IMR-90 (cell line): ENCODE measurements at regions not wholly inside any gene's neighbourhood (a gene's known extent, or its start where the extent isn't known, plus 50 kb on each side); places are given as distances from the start of the nearest gene placed in this dataset.

ENCODE experiments used
- ATAC-seq: fragments of 200-7000 bp; cut with Tn5 transposase; 2 replicates; pipeline ENCODE4 v1.9.1; 2020; ENCODE audit warnings: low read depth, mild to moderate bottlenecking, moderate library complexity
- BruUV-seq: library from RNA; stranded (reverse); fragments of 400-500 nt; replicated peaks from 2 replicates; lab custom pipeline; 2021; lab: Mats Ljungman, UMichigan
- CTCF ChIA-PET: fragments of 300-600 bp; formaldehyde crosslinking; extraction: SDS; loops from one replicate; lab custom pipeline; 2021; ENCODE audit warnings: antibody characterized with exemption; lab: Yijun Ruan, JAX
- POLR2A ChIA-PET: fragments of 300-600 bp; sonication (Branson Sonifier 250); formaldehyde crosslinking; loops from one replicate; lab custom pipeline; 2022; ENCODE audit warnings: antibody characterized with exemption; ENCODE audit not compliant: unreplicated experiment; lab: Charles Lee
- DNase-seq: peaks from one replicate; pipeline ENCODE4 v3.0.0; 2013
- H2AFZ ChIP-seq: replicated peaks from 2 replicates; pipeline ENCODE3; 2013; ENCODE audit warnings: low read length, mild to moderate bottlenecking; ENCODE audit not compliant: poor library complexity
- H2AK5ac ChIP-seq: 2 replicates; pipeline ENCODE4 v1.6.1; 2013; ENCODE audit warnings: low read depth, low read length, inconsistent platforms
- H2AK9ac ChIP-seq: replicated peaks from 2 replicates; pipeline ENCODE3; 2013; ENCODE audit warnings: mild to moderate bottlenecking, low read depth, low read length, moderate library complexity; ENCODE audit not compliant: poor library complexity
- H2BK120ac ChIP-seq: 2 replicates; pipeline ENCODE4 v1.6.1; 2013; ENCODE audit warnings: low read depth, low read length, inconsistent platforms
- H2BK15ac ChIP-seq: 3 replicates; pipeline ENCODE4 v1.6.1; 2013; ENCODE audit warnings: low read depth, low read length, inconsistent platforms
- H2BK20ac ChIP-seq: 2 replicates; pipeline ENCODE4 v1.6.1; 2013; ENCODE audit warnings: low read depth, mild to moderate bottlenecking, inconsistent platforms, low read length, moderate library complexity
- H2BK5ac ChIP-seq: 2 replicates; pipeline ENCODE4 v1.6.1; 2013; ENCODE audit warnings: mild to moderate bottlenecking, low read depth, low read length, inconsistent platforms; ENCODE audit not compliant: poor library complexity, severe bottlenecking
- H3K14ac ChIP-seq: replicated peaks from 2 replicates; pipeline ENCODE4 v1.6.1; 2013; ENCODE audit warnings: low read depth, low read length, inconsistent platforms
- H3K18ac ChIP-seq: 2 replicates; pipeline ENCODE4 v1.6.1; 2013; ENCODE audit warnings: low read depth, low read length, control low read depth
- H3K23ac ChIP-seq: 2 replicates; pipeline ENCODE4 v1.6.1; 2013; ENCODE audit warnings: low read depth, low read length, inconsistent platforms
- H3K27ac ChIP-seq: 2 replicates; pipeline ENCODE4 v1.5.1; 2013; ENCODE audit warnings: mild to moderate bottlenecking, control low read depth, low read length; ENCODE audit not compliant: insufficient read depth
- H3K27me3 ChIP-seq: 2 replicates; pipeline ENCODE4 v1.6.1; 2013; ENCODE audit warnings: low read length; ENCODE audit not compliant: control insufficient read depth, insufficient read depth
- H3K36me3 ChIP-seq: 2 replicates; pipeline ENCODE4 v1.6.1; 2013; ENCODE audit warnings: low read length, mixed read lengths; ENCODE audit not compliant: control insufficient read depth, insufficient read depth
- H3K4ac ChIP-seq: 2 replicates; pipeline ENCODE4 v1.6.1; 2013; ENCODE audit warnings: low read depth, low read length, inconsistent platforms
- H3K4me1 ChIP-seq: 2 replicates; pipeline ENCODE4 v1.6.1; 2013; ENCODE audit warnings: low read length, mixed read lengths; ENCODE audit not compliant: control insufficient read depth, insufficient read depth
- H3K4me2 ChIP-seq: 2 replicates; pipeline ENCODE4 v1.6.1; 2013; ENCODE audit warnings: low read depth, mild to moderate bottlenecking, control low read depth, low read length, moderate library complexity
- H3K4me3 ChIP-seq: 2 replicates; pipeline ENCODE4 v1.5.1; 2013; ENCODE audit warnings: low read depth, mild to moderate bottlenecking, control low read depth, low read length, moderate library complexity; ENCODE audit not compliant: insufficient read depth
- H3K56ac ChIP-seq: 2 replicates; pipeline ENCODE4 v1.6.1; 2013; ENCODE audit warnings: low read length, inconsistent platforms; ENCODE audit not compliant: insufficient read depth; ENCODE audit errors: extremely low read depth
- H3K79me1 ChIP-seq, 2 experiments: 2 replicates each; pipeline ENCODE4 v1.6.1; 2013; ENCODE audit warnings: low read length in 2 of 2, inconsistent platforms in 1 of 2, low read depth in 1 of 2
- H3K9ac ChIP-seq: 2 replicates; pipeline ENCODE4 v1.6.1; 2013; ENCODE audit warnings: low read depth, low read length, control low read depth
- H3K9me1 ChIP-seq: 2 replicates; pipeline ENCODE4 v1.6.1; 2013; ENCODE audit warnings: low read length, inconsistent platforms; ENCODE audit not compliant: insufficient read depth
- H3K9me3 ChIP-seq: 2 replicates; pipeline ENCODE4 v1.6.1; 2013; ENCODE audit warnings: low read length; ENCODE audit not compliant: control insufficient read depth, insufficient read depth
- H4K20me1 ChIP-seq: 2 replicates; pipeline ENCODE4 v1.6.1; 2013; ENCODE audit warnings: low read length, inconsistent platforms; ENCODE audit not compliant: insufficient read depth
- H4K5ac ChIP-seq: 2 replicates; pipeline ENCODE4 v1.6.1; 2013; ENCODE audit warnings: mild to moderate bottlenecking, low read depth, low read length, control low read depth
- H4K8ac ChIP-seq, 2 experiments: 2 replicates each; pipeline ENCODE4 v1.6.1; 2013; ENCODE audit warnings: low read depth in 2 of 2, low read length in 2 of 2, control low read depth in 1 of 2, inconsistent platforms in 1 of 2
- H4K91ac ChIP-seq: 2 replicates; pipeline ENCODE4 v1.6.1; 2013; ENCODE audit warnings: low read depth, low read length, inconsistent platforms; ENCODE audit not compliant: insufficient read depth
- CEBPB ChIP-seq: IDR thresholded peaks from 2 replicates; pipeline ENCODE4 v1.6.1; 2012; ENCODE audit warnings: low read depth, low read length, improper control_type of control experiment
- CHD1 ChIP-seq: IDR thresholded peaks from 2 replicates; pipeline ENCODE4 v1.6.1; 2012; ENCODE audit warnings: low read depth, low read length, improper control_type of control experiment
- MAFK ChIP-seq: IDR thresholded peaks from 2 replicates; pipeline ENCODE4 v1.6.1; 2012; ENCODE audit warnings: low read depth, low read length, improper control_type of control experiment
- MAZ ChIP-seq: IDR thresholded peaks from 2 replicates; pipeline ENCODE4 v1.6.1; 2012; ENCODE audit warnings: low read depth, mild to moderate bottlenecking, low read length, improper control_type of control experiment, moderate library complexity, borderline replicate concordance
- MXI1 ChIP-seq: IDR thresholded peaks from 2 replicates; pipeline ENCODE4 v1.6.1; 2012; ENCODE audit warnings: low read depth, mild to moderate bottlenecking, low read length, moderate library complexity, borderline replicate concordance
- POLR2A ChIP-seq: IDR thresholded peaks from 2 replicates; pipeline ENCODE4 v1.6.1; 2012; ENCODE audit warnings: mild to moderate bottlenecking, low read depth, low read length
- WGBS, 2 experiments: methylation state at CpG; one replicate each; pipeline versions ENCODE4 v1.1.5 to v1.1.7; 2013; ENCODE audit warnings: missing lambda C conversion rate in 2 of 2; ENCODE audit not compliant: insufficient read length in 1 of 2; ENCODE audit errors: extremely low coverage in 2 of 2; 5-methylcytosine and 5-hydroxymethylcytosine counted together
- dilution Hi-C: fragments of 300-500 bp; cut with HindIII; formaldehyde crosslinking; loops from one replicate; pipeline ENCODE4 v1.14.3; 2018; ENCODE audit warnings: low sequenced_read_pairs; ENCODE audit not compliant: unreplicated experiment
- in situ Hi-C: fragments of 300-500 bp; cut with MboI; formaldehyde crosslinking; loops from 3 replicates; pipeline ENCODE4 v1.14.3; 2019; ENCODE audit warnings: low sequenced_read_pairs, inconsistent platforms, mixed read lengths
- intact Hi-C: fragments of 100-400 bp; cut with micrococcal nuclease; formaldehyde crosslinking; loops from 2 replicates; pipeline ENCODE4 v1.10.0; 2022
- TF ChIP-seq, protein P1 (sequence below): conservative IDR thresholded peaks from 2 replicates; pipeline ENCODE4 v1.5.1; 2012; ENCODE audit warnings: mild to moderate bottlenecking, low read depth, low read length, improper control_type of control experiment
- TF ChIP-seq, protein P2 (sequence below): fragments of 150-350 bp; IDR thresholded peaks from 2 replicates; pipeline ENCODE4 v1.6.1; 2017; ENCODE audit warnings: mild to moderate bottlenecking, antibody characterized with exemption, low read length, low read depth

DNA sequence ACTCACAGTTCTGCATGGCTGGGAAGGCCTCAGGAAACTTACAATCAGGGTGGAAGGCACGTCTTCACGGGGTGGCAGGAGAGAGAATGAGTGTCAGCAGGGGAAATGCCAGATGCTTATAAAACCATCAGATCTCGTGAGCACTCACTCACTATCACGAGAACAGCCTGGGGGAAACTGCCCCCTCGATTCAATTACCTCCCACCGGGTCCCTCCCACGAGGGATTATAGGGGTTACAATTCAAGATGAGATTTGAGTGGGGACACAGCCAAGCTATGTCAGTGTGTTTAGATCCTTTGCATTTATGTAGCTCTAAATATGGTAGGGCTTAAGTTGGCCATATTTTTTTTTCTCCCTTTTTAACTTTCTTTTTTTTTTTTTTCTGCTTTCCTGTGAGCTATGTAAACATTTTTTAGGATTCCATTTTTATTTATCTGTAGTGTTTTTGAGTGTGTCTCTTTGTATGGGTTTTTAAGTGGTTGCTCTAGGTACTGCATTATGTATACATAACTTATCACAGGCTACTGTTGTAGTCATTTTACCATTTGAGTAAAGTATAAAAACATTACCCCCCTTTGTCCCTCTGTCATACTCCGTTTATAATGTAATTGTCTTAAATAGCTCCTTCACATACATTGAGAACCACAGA, 79.0 kb downstream of the ADRA2C start:
- WGBS, 2 experiments: no CpG with 5 or more reads among the region's 8 CpGs
- H2AFZ ChIP-seq: no peak overlapping the region
- H3K14ac ChIP-seq: no peak overlapping the region
- H3K36me3 ChIP-seq: no peaks in the 10 kb centered on the region
- no peak overlapping the region for H3K27ac ChIP-seq
- peaks cover 3% of the 10 kb centered on the region for H3K9me3 ChIP-seq
- H2AK5ac ChIP-seq: no peak overlapping the region
- no peaks in the 10 kb centered on the region; the same call in 1 of the 2 replicates for H3K9me1 ChIP-seq
- TF ChIP-seq, protein P1, sequence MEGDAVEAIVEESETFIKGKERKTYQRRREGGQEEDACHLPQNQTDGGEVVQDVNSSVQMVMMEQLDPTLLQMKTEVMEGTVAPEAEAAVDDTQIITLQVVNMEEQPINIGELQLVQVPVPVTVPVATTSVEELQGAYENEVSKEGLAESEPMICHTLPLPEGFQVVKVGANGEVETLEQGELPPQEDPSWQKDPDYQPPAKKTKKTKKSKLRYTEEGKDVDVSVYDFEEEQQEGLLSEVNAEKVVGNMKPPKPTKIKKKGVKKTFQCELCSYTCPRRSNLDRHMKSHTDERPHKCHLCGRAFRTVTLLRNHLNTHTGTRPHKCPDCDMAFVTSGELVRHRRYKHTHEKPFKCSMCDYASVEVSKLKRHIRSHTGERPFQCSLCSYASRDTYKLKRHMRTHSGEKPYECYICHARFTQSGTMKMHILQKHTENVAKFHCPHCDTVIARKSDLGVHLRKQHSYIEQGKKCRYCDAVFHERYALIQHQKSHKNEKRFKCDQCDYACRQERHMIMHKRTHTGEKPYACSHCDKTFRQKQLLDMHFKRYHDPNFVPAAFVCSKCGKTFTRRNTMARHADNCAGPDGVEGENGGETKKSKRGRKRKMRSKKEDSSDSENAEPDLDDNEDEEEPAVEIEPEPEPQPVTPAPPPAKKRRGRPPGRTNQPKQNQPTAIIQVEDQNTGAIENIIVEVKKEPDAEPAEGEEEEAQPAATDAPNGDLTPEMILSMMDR: no peak
- TF ChIP-seq MAFK (no peak), MAZ (no peak), POLR2A (no peak), CEBPB (no peak), CHD1 (no peak), MXI1 (no peak)
- TF ChIP-seq, protein P2, sequence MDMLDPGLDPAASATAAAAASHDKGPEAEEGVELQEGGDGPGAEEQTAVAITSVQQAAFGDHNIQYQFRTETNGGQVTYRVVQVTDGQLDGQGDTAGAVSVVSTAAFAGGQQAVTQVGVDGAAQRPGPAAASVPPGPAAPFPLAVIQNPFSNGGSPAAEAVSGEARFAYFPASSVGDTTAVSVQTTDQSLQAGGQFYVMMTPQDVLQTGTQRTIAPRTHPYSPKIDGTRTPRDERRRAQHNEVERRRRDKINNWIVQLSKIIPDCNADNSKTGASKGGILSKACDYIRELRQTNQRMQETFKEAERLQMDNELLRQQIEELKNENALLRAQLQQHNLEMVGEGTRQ: no peak
- H3K56ac ChIP-seq: no peak overlapping the region
- no peaks in the 10 kb centered on the region for H3K4me1 ChIP-seq
- ATAC-seq: no peak
- H3K4ac ChIP-seq: no peak overlapping the region
- POLR2A ChIA-PET: no interaction called here
- no peaks in the 10 kb centered on the region for H3K79me1 ChIP-seq
- no peak overlapping the region for H2BK20ac ChIP-seq
- no peak overlapping the region for H3K9ac ChIP-seq
- in situ Hi-C loops: no loop called here
- no peak overlapping the region for H3K23ac ChIP-seq
- H3K18ac ChIP-seq: no peak overlapping the region
- no peak for DNase-seq
- no peak overlapping the region for H2BK5ac ChIP-seq
- H4K8ac ChIP-seq: no peak overlapping the region
- no peak overlapping the region for H3K4me3 ChIP-seq
- H4K20me1 ChIP-seq: no peaks in the 10 kb centered on the region
- H4K91ac ChIP-seq: no peak overlapping the region
- intact Hi-C loops: no loop called here
- H4K5ac ChIP-seq: no peak overlapping the region
- CTCF ChIA-PET: interaction anchor here (1.2 kb wide), 1 partner anchor 11 kb away, joined by 3 read pairs; no protein-coding TSS in a partner anchor
- H3K4me2 ChIP-seq: no peak overlapping the region
- BruUV-seq: no TSS peak
- no peak overlapping the region for H2AK9ac ChIP-seq
- no peak overlapping the region for H2BK15ac ChIP-seq
- H3K27me3 ChIP-seq: peaks cover 23% of the 10 kb centered on the region
- no peak overlapping the region for H2BK120ac ChIP-seq
- dilution Hi-C loops: no loop called here
